HAP-1 (cell line): ENCODE measurements at regions not wholly inside any gene's neighbourhood (a gene's known extent, or its start where the extent isn't known, plus 50 kb on each side); places are given as distances from the start of the nearest gene placed in this dataset.
"Not testable (repeated sequence)": the region's sequence is repeated elsewhere in the genome, so short reads cannot be mapped to it uniquely, and the experiment has no call there.

Experiments used
- DNase-seq, 2 experiments: peaks; one replicate each; pipeline ENCODE4 v3.0.0-alpha.2; 2016 to 2020; ENCODE audit warnings: low spot score in 2 of 2
- H3K27me3 ChIP-seq: fragments of 250-450 bp; sonication (Bioruptor Pico); 2 replicates; pipeline ENCODE4 v1.5.1; 2020; ENCODE audit warnings: low read depth, mild to moderate bottlenecking, moderate library complexity
- H3K36me3 ChIP-seq: fragments of 250-450 bp; sonication (Bioruptor Pico); replicated peaks from 2 replicates; pipeline ENCODE4 v1.5.1; 2020; ENCODE audit warnings: mild to moderate bottlenecking
- H3K4me1 ChIP-seq: fragments of 250-450 bp; sonication (Bioruptor Pico); 2 replicates; pipeline ENCODE4 v1.5.1; 2020; ENCODE audit warnings: mild to moderate bottlenecking
- H3K4me3 ChIP-seq: fragments of 250-450 bp; sonication (Bioruptor Pico); 2 replicates; pipeline ENCODE4 v1.5.1; 2020; ENCODE audit warnings: mild to moderate bottlenecking, moderate library complexity
- H3K9me3 ChIP-seq: fragments of 250-450 bp; sonication (Bioruptor Pico); 2 replicates; pipeline ENCODE4 v1.5.1; 2020; ENCODE audit warnings: mild to moderate bottlenecking, moderate library complexity
- in situ Hi-C: fragments of 300-500 bp; cut with MboI; formaldehyde crosslinking; loops from 3 replicates; pipeline ENCODE4 v1.14.3; 2020; ENCODE audit warnings: low sequenced_read_pairs, inconsistent platforms, mixed read lengths

DNA sequence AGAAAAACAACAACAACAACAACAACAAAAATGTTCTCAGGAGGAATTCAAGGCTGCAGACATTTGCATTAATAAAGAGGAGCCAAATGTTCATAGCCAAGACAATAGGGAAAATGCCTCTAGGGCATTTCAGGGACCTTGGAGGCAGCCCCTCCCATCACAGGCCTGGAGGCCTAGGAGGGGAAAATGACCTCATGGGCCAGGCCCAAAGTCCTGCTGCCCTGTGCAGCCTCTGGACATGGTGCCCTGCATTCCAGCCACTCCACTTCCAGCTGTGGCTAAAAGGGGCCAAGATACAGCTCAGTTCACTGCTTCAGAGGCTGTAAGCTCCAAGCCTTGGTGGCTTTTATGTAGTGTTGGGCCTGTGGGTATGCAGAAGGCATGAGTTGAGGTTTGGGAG, 314.5 kb downstream of the CYRIA start:
- no peaks in the 10 kb centered on the region for H3K4me1 ChIP-seq
- H3K4me3 ChIP-seq, result no peak overlapping the region
- in situ Hi-C loops, result no loop called here
- DNase-seq, result no peak
- H3K9me3 ChIP-seq, result no peaks in the 10 kb centered on the region
- H3K36me3 ChIP-seq, result no peaks in the 10 kb centered on the region
- no peaks in the 10 kb centered on the region for H3K27me3 ChIP-seq

DNA sequence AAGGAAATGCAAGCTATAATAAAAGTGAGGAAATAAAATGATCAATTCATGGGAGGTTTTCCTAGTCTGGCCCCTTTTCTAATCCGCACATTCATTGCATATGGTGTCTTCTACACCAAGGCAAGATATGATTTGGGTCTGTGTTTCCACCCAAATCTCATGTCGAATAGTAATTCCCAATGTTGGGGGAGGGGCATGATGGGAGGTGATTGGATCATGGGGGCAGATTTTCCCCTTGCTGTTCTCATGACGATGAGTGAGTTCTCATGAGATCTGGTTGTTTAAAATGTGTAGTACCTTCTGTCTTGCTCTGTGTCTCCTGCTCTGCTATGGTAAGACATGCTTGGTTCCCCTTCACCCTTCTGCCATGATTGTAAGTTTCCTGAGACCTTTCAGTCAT, 315.4 kb downstream of the CYRIA start:
- in situ Hi-C loops, result no loop called here
- no peaks in the 10 kb centered on the region for H3K27me3 ChIP-seq

DNA sequence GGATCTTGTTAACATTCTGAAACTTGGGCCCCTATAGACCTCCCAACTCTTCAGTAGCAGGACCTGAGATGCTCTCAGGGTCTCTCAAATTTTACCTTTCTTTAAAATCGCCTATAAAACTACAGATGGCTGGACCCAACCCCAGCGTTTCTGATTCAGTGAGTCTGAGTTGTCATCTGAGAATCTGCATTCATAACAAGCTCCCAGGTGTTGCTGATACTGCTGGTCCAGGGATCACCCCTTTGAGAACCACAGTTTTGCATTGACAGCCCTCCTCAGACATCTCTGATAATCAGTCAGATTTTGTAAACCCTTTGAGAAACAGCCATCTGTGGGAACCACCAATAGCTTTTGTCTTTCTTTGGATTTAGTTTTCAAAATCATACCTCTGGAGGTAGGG, 315.8 kb downstream of the CYRIA start:
- no peaks in the 10 kb centered on the region for H3K27me3 ChIP-seq
- no peak overlapping the region for H3K4me3 ChIP-seq
- in situ Hi-C loops, result no loop called here
- no peaks in the 10 kb centered on the region for H3K9me3 ChIP-seq
- no peak for DNase-seq
- H3K4me1 ChIP-seq, result no peaks in the 10 kb centered on the region
- no peaks in the 10 kb centered on the region for H3K36me3 ChIP-seq

More for the DNA sequence above, 315.4 kb downstream of the CYRIA start:
- no peaks in the 10 kb centered on the region for H3K36me3 ChIP-seq
- H3K9me3 ChIP-seq, result no peaks in the 10 kb centered on the region
- H3K4me1 ChIP-seq, result no peaks in the 10 kb centered on the region
- DNase-seq, result no peak
- no peak overlapping the region for H3K4me3 ChIP-seq

DNA sequence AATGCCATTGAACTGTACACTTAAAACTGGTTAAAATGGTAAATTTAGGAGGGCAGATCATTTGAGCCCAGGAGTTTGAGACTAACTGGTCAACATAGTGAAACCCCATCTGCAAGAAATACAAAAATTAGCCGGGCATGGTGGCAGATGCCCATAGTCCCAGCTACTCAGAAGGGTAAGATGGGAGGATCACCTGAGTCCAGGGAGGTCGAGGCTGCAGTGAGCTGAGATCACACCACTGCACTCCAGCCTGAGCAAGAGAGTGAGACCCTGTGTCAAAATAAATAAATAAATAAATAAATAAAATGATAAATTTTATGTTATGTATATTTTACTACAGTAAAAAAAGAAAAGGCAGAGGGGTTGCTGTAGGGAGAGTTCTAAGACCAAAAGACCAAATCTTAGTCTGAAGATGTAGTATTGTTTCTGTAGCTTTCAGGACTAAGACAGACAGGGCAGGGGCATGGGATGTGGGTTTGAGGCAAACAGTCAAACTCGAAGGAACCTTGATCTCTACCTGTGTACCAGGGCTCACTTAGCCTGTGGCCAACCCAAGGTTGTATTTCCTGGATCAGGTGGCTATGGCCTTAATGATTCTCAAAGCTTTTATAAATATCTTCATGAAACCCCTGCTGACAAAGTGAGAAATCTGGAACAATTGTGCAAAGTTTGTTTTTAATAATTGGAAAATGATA, 316.7 kb downstream of the CYRIA start:
- H3K36me3 ChIP-seq, result no peaks in the 10 kb centered on the region
- no peaks in the 10 kb centered on the region for H3K27me3 ChIP-seq
- in situ Hi-C loops, result no loop called here
- H3K9me3 ChIP-seq, result no peaks in the 10 kb centered on the region
- H3K4me3 ChIP-seq, result no peak overlapping the region
- H3K4me1 ChIP-seq, result no peaks in the 10 kb centered on the region
- DNase-seq, result no peak

DNA sequence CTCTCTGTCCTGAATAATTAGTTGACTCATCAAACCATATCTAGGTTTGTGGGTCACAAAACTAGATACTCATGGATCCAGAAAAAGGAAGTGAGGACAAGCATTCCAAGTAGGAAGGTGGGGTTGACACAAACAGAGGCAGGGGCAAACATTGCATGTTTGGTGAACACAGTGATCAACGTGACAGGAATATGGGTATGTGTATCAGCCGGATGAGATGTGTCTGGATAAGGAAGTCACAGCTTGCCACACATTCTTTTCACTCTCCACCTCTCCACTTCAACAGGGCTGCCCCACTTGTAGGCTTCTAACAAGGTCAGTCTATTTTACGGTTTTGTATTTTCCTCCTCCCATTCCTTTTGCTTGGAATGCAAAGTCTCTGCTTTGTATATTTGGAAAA, 319.0 kb downstream of the CYRIA start:
- no peaks in the 10 kb centered on the region for H3K36me3 ChIP-seq
- in situ Hi-C loops, result no loop called here
- DNase-seq, result no peak
- H3K4me3 ChIP-seq, result no peak overlapping the region
- H3K9me3 ChIP-seq, result no peaks in the 10 kb centered on the region
- H3K4me1 ChIP-seq, result no peaks in the 10 kb centered on the region
- no peaks in the 10 kb centered on the region for H3K27me3 ChIP-seq

DNA sequence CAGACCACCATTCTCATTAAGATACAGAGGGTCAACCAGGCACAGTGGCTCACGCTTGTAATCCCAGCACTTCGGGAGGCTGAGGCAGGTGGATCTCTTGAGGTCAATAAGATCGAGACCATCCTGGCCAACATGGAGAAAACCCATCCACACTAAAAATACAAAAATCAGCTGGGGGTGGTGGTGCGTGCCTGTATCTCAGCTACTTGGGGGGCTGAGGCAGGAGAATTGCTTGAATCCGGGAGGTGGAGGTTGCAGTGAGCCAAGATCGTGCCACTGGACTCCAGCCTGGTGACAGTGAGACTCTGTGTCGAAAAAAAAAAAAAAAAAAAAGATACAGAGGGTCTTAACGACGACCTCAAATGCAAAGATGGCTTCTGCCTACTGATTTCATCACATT, 320.4 kb downstream of the CYRIA start:
- in situ Hi-C loops, DNase-seq: not testable (repeated sequence)

DNA sequence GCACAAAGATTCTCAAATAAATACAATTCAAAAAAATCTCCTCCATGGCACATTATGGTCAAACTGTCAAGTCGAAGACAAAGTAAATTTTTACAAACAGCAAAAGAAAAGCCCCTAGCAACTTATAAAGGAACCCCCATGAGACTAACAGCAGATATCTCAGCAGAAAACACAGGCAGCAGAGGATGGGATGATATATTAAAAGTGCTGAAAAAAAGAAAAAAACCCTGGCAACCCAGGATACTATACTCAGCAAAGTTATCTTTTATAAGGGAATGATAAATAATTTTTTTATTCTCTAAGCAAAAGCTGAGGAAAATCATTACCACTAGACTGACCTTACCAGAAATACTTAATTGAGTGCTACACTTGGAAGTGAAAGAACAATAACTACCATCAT, 326.4 kb downstream of the CYRIA start:
- in situ Hi-C loops, result no loop called here
- Histone ChIP-seq H3K4me3 (no peak overlapping the region), H3K36me3 (no peaks in the 10 kb centered on the region), H3K9me3 (no peaks in the 10 kb centered on the region), H3K27me3 (no peaks in the 10 kb centered on the region), H3K4me1 (no peaks in the 10 kb centered on the region)
- DNase-seq, result no peak

More for the DNA sequence above, 320.4 kb downstream of the CYRIA start:
- not testable (repeated sequence) for H3K4me3 ChIP-seq, H3K27me3 ChIP-seq, H3K36me3 ChIP-seq, H3K4me1 ChIP-seq, H3K9me3 ChIP-seq

DNA sequence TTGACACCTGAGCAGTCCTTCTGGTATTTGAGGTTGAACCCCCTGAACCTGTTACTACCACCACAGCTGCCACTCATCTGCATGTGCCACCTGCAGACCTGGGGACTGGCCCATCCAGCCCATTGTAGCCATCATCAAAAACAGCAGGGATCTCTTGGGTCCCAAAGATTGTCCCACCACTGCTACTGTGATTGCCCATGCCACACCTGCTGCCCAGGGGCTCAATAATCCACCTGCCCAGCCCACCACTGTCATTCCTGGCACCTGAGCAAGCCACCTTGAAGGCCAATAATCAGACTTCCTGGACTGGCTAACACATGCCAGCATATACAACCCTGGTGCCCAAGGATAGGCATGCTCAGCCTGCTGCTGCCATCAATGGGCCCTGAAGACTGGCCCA, 327.6 kb downstream of the CYRIA start:
- Histone ChIP-seq H3K4me3 (no peak overlapping the region), H3K9me3 (no peaks in the 10 kb centered on the region), H3K4me1 (no peaks in the 10 kb centered on the region), H3K27me3 (no peaks in the 10 kb centered on the region), H3K36me3 (no peaks in the 10 kb centered on the region)
- no peak for DNase-seq
- in situ Hi-C loops, result no loop called here

DNA sequence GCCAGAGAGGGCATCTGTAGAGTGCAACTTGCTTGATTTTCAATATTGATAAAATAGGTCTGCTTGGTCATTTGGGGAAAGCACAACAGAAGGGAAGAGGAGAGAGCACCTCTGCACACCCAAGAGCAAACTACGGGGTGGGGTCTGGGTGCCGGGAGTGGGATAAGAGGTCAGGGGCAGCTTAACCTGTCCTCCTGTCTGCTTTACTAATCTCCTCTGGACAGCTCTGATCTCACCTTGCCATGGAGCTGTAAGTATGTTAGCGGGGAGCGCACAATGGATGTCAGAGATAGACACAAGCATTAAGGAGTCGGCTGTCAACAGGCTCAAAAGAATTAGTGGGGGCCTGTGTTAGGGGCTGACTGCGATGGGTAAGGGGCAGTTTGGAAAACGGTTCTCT, 328.7 kb downstream of the CYRIA start:
- Histone ChIP-seq H3K4me1 (no peaks in the 10 kb centered on the region), H3K4me3 (no peak overlapping the region), H3K36me3 (no peaks in the 10 kb centered on the region), H3K27me3 (no peaks in the 10 kb centered on the region), H3K9me3 (no peaks in the 10 kb centered on the region)
- in situ Hi-C loops, result no loop called here
- no peak for DNase-seq

DNA sequence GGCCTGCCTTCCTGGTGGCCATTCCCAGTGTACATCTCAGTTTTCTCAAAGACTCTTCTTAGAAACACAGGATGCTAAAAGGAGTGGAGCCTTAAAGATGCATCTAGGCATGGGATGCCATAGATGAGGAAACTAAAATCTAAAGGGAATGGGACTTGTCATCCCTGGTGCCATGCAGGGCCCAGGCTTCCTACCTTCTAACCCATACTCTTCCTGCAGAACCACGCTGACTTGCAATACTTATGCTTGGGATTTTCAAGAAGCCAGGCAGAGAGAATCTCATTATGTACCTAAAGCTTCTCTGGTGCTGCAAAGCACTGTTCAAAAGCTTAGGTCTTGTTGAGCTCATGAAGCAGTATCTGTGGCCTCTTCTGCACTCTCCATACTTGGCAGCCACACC, 329.1 kb downstream of the CYRIA start:
- in situ Hi-C loops, result no loop called here
- H3K9me3 ChIP-seq, result no peaks in the 10 kb centered on the region
- DNase-seq, result no peak
- no peaks in the 10 kb centered on the region for H3K36me3 ChIP-seq
- no peaks in the 10 kb centered on the region for H3K27me3 ChIP-seq
- H3K4me3 ChIP-seq, result no peak overlapping the region
- H3K4me1 ChIP-seq, result no peaks in the 10 kb centered on the region

DNA sequence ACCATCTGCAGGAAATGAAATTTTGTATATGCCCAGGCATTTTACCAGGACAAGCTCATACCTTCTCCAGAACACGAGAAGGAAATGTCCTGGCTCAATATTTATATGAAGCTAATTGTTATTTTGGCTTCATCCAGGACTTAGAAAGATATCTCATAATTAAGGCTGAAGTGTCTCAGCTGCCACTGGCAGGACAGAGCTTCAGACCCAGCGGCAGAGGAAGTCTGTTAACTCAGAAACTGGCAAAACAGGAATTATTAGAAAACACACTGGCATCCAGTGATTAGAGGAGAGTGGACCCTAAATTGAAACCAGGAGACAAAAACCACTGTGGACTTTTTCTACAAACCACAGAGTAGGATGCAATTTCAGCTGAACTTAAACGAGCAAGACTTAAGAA, 329.7 kb downstream of the CYRIA start:
- no peaks in the 10 kb centered on the region for H3K27me3 ChIP-seq
- in situ Hi-C loops, result no loop called here
- H3K4me1 ChIP-seq, result no peaks in the 10 kb centered on the region
- H3K4me3 ChIP-seq, result no peak overlapping the region
- no peaks in the 10 kb centered on the region for H3K9me3 ChIP-seq
- H3K36me3 ChIP-seq, result no peaks in the 10 kb centered on the region
- DNase-seq, result no peak

DNA sequence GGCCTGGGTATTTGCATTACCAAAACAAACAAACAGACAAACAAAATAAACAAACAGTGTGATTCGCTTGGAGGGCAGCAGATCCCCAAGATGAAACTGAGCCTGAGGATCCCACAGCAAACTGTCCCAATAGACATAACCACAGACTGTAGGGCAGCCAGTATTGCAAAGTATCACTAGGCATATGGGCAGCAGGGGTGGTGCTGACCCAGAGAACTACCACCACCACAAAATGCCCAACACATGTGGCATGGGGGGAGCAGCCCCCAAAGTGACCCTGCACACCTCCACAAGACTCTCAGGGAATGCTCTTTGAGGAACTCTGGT, 330.1 kb downstream of the CYRIA start:
- Histone ChIP-seq H3K9me3 (no peaks in the 10 kb centered on the region), H3K4me1 (no peaks in the 10 kb centered on the region), H3K4me3 (no peak overlapping the region), H3K27me3 (no peaks in the 10 kb centered on the region), H3K36me3 (no peaks in the 10 kb centered on the region)
- in situ Hi-C loops, result no loop called here
- DNase-seq, result no peak

DNA sequence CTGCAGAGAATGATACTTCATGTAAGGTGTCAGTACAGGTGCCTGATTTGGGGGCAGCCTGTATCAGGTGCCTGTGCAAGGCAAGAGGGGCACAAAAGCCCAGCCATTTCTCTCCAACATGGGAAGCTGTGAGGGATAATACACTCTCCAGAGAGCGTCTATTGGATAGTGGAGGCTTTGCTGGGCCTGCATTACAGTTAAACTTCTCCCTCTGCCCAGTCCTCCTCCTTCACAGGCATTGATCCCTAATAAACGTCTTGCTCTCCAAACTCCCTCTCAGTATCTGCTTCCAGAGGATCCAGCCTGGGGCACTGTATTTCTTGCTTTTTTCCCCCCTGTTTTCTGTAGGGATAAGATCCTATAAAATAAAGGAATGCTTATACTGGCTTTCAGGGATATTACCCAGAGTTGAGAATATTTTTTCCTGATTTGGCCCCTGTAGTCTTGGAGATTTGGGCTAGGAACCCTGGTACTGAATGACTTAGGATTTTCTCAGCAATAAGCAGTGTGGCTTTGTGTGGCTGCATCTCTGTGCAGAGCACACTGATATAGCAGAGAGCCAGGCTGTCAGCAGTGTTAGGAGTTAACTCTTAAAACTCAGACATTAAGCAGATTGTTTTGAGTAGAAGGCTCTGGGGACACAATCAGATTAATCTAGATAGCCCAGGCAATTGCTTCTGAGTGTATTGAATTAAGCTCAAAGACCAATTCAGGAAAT, 330.6 kb downstream of the CYRIA start:
- Histone ChIP-seq H3K9me3 (no peaks in the 10 kb centered on the region), H3K36me3 (no peaks in the 10 kb centered on the region), H3K4me3 (no peak overlapping the region), H3K4me1 (no peaks in the 10 kb centered on the region), H3K27me3 (no peaks in the 10 kb centered on the region)
- in situ Hi-C loops, result no loop called here
- DNase-seq, result no peak

DNA sequence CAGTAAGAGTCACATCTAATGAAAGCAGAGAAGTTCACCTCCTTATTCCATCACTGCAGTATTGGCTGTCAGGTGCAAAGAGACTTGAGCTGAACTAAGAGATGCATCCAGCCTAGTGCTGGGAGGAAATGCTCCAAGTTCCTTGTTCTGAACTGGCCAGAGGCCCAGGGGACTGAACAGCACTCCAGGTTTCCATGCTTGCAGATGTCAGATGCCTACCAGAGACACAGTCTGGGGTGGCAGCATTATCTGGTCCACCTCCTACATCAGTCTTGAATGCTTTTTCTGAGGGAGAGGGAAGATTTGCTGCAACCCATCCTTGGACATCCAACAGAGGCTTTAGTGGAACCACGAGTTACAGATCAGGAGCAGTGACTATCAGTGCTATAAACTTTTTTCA, 331.3 kb downstream of the CYRIA start:
- in situ Hi-C loops, result no loop called here
- no peaks in the 10 kb centered on the region for H3K9me3 ChIP-seq
- no peaks in the 10 kb centered on the region for H3K36me3 ChIP-seq
- DNase-seq, result no peak
- no peaks in the 10 kb centered on the region for H3K27me3 ChIP-seq
- H3K4me1 ChIP-seq, result no peaks in the 10 kb centered on the region
- no peak overlapping the region for H3K4me3 ChIP-seq

DNA sequence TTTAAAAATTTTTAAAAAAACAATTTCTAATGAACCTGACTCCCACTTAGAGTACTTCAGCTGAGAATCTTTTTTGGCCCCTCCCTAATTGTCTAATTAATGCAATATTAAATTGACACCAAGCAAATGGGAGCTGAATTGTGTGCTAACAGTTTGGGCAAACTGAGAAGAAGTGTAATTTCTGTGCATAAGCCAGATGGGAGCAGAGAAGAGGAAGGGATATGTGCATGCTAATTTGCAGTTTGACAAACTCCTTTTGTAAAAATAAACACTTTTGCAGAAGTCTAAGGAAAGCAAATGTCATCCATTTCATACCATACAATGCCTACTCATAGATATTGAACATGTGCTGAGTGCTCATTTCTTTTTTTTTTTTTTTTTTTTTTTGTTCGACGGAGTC, 332.0 kb downstream of the CYRIA start:
- no peaks in the 10 kb centered on the region for H3K27me3 ChIP-seq
- H3K4me3 ChIP-seq, result no peak overlapping the region
- H3K9me3 ChIP-seq, result no peaks in the 10 kb centered on the region
- H3K36me3 ChIP-seq, result no peaks in the 10 kb centered on the region
- no peaks in the 10 kb centered on the region for H3K4me1 ChIP-seq
- in situ Hi-C loops, result no loop called here
- DNase-seq, result no peak
